Pulmonary artery endothelial cell (primary cell): ENCODE measurements at regions not wholly inside any gene's neighbourhood (a gene's known extent, or its start where the extent isn't known, plus 50 kb on each side); places are given as distances from the start of the nearest gene placed in this dataset.

ENCODE experiments used
- DNase-seq: peaks from one replicate; pipeline ENCODE4 v3.0.0-alpha.2; 2011; ENCODE audit warnings: low read depth, low spot score

DNA sequence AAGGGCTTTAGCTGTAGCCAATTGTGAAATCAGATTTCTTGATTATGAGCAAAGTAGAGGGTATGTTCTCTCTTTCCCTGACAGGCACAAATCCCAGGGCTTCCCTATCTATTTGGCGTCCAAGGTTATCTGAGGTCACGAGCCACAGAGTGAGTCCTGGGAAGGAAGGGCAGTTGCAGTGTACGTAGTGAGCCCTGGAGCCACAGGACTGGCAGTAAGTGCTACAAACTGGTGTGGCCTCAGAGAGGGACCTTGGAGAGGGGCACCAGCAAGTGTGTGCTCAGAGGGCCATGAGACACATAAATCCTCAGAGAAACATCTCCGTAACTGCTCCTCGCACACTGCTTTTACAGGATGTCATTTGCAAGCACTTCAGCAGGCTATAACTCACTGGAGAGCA lies 115.5 kb upstream of the SH3BP4 start:
- no peak for DNase-seq

DNA sequence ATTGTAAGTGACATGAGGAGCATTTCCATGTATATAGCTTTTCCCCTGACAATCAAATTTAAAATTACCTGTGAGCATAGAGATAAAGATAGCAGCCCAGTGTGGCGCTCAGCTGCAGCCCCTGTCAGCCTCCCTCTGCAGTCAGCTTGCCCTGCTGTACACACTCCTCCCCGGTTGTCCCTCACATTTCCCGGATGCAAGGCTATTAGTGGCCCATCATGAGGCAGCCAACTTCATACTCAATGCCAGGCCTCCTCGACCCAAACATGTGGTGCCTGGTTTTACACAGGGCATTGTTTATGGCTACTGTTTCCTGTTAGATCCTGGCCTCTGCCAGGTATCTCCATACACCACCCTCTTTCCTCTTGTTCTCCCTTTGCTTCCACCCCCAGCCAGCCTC lies 116.1 kb upstream of the SH3BP4 start:
- no peak for DNase-seq

DNA sequence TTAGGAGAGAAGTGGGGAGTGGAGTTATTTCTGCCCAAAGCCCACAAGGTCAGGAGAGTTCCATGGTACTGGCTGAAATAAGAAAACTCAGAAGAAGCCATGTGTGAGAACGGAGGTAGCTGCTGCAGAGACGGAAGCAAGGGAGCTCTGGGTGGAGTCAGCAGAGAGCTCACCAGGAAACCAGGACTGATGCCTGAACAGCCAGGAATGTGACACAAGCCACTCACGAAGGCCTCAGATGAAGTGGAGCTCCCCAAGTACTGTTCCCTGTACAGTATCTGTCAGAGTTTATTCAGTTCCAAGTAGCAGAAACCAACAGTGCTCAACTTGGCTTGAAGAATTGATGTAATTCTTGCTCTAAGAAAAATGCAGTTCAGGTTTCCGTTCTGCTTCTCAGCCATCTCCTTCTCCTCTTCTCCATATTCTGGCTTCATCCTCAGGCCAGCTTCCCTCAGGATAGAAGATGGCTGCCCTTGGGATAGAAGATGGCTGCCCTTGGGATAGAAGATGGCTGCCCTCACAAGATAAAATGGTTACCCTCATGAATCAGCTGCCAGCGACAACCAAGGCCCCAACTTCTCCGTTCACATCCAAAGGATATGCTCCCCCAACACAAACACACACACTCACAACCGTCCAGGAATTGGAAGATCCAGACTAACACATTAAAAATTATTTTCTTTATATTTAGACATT lies 117.4 kb upstream of the SH3BP4 start:
- no peak for DNase-seq

DNA sequence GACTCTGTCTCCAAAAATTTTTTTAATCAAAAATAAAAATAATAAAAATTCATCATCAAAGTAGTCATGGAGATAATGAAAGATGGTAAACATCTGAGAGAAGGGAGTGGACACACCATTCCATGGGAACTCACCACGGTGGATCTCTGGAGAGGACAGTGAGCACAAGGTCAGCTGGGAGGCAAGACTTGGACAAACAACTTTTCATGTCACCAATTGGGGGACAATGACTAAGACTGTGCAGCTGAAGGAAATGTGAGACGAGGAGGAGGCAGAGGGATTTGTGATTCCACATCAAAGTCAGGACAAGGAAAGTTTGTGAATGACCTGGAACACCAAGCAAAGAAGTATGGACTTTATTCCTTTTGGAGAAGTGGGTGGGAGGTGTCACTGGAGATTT lies 121.0 kb upstream of the SH3BP4 start:
- DNase-seq, result no peak

DNA sequence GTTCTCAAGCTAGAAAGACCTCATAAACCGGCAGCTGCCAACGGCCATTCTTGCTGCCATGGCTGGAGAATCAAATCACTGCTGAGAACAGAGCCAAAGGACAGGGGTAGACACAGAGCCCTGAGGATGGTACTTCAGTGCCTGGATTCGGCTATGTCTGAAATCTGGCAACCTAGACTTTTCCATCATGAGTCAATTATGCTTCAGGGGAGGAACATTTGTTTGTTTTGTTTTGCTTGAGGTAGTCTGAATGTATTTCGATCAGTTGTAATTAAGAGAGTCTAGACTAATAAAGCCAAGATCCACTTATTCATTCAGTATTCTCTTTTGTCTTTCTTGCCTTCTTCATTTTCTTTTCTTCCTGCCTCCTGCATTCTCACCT lies 122.8 kb upstream of the SH3BP4 start:
- DNase-seq, result no peak

DNA sequence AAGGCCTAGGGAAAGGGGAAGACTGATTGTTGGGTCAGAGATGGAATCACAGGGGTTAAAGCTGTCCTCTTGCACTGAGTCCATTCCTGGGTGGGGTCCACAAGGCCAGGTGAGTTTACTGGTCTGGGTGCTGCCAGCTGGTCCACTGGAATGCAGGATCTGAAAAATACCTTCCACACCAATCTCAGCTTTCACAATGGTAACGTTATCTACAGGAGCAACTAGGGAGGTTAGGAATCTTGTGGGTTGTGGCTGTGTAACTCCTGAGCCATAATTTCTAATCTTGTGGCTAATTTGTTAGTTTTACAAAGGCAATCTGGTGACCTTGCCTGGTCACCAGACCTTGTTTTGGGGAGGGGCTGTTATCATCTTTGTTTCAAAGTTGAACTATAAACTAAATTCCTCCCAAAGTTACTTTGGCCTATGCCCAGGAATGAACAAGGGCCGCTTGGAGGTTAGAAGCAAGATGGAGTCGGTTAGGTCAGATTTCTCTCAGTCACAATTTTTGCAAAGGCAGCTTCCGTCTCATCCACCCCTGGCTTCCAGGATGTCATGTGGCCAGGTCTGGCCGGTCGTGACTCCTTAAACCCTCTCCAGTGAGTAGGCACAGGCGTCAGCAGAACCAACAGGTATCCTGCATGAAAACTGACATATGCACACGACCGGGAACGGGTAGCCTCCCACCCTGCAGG lies 123.3 kb upstream of the SH3BP4 start:
- no peak for DNase-seq

DNA sequence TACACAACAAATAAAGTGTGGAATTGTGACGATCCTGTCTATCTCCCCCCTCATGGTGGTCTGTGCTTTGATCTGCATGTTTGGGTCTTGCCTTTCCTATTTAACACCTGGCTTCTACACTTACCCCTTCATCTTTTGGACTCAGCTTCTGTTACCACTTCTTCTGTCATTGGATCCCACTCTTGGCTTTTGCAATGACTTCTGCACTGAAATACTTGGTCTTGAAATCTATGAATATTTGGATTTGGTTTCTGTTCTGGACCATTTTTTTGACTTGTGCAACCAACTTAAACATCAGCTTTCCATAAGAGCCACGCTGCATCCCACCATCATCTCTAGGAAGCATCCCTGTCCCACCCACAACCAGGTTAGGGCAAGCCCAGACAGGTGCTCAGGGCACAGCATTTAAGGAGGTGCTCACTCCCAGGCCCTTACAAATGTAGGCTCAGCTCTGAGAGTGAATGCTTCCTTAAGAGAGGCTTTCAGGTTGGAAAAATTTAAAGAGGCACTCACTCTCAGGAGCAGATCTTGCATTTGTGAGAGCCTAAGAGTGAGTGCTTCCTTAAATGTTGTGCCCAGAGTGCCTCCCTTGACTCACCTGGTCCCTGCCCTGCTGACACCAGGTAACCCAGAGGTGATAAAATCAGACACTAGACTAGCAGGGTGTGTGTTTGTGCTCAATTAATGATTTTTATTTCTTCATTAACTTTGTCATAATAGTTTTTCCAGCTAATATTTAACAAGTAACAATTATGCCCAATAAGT lies 124.5 kb upstream of the SH3BP4 start:
- DNase-seq, result no peak

DNA sequence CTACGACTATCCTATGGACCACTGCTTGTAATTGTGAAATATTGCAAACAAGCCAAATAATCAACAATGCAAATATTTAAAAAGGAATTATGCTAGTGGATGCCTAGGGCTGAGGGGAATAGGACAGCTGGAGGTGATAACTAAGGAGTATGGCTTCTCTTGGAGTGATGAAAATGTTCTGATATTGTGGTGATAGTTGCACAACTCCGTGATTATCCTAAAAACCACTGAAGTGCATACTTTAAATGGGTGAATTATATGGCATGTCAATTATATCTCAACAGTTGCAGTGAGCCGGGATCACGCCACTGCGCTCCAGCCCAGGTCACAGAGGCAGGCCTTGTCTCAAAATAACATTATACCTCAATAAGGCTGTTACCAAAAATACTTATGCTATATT lies 125.1 kb upstream of the SH3BP4 start:
- DNase-seq, result no peak

DNA sequence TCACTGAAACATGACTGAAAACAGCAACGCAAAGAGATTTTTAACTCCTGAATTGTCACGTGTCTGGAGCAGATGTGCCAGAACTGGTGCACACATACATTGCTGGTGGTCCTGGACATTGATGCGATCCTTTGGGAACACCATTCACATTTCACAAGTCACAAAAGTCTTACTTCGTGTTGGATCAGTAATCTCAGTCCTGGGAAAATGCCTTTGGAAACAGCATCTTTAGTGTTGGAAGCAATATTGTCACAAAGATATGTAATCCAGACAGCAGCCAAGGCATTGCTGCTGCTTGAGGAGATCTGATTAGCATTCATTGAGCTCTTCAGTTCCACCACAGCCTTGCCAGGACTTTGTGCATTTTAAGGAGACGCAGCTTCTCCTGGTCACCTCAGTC lies 126.2 kb upstream of the SH3BP4 start:
- no peak for DNase-seq

DNA sequence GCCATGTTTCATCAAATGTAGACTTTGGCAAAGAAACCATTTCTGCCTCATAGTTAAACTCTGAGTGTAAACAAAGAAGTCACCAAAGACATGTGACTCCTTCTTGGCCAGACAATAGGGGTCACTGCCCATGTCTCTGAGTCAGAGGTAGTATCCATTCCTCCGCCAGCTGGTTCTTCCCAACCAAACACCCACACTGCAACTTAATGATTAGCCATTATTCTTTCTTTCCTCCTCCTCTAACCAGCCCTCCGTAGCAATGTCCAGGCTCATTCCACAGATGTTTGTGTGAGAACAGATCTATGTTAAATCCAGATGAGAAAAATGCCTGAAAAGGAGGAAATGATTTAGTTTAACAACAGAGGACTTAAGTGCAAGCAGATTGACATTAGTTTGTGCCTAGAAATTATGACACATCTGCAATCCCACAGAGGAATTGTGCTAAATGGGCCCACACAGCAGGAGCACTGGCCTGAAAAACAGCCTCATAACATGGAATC lies 127.9 kb upstream of the SH3BP4 start:
- DNase-seq, result peak; percentile 96

DNA sequence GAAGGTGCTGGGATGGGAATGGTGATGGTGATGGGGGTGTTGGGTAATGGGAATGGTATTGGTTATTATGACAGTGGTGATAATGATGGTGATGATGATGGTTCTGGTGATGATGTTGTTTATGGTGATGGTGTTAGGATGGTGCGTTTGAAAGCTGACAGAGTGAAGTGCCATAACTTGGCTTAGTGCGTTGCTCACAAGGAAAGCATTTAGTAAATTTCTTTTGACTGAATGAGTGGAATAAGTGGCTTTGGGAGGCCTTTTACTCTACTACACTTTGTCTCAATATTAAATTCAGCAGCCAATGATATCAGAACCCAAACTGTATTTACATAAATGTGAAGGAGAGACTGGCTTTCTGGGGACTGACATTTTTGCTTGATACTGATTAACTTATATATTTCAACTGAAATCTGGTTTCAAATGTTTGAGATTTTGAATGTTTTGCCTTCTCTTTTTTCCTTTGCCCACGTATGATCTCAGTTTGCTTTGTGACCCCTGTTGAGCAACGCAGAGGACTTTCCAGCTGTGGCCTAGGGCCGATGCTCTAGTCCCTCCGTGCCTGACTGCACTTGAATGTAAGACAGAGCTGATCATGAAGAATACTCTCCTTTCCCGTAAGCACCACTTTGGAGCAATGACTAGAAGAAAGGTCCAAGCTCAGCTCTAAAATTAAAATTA lies 128.5 kb upstream of the SH3BP4 start:
- no peak for DNase-seq

DNA sequence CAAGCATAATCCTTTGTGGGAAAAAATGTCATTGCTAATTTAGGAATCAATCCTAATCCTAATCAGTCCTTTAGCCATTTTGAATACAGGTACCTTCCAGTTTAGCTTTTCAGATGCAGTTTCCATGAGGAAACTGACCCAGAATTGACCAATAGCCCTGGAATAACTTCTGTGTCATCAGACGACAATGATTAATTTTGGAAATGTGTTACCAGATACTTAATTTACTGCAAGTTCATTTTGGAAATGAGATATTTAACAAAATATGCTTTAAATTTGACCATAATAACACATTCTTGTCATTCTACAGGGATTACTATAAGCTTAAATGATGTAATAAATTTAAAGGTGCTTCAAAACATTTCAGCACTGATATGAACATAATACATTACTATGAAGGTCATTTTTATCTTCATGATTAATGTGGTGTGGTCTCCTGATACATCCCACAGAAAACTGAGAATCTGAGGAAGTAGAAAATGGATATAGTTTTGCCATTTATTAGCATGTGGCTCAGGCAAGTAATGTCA lies 129.8 kb upstream of the SH3BP4 start:
- no peak for DNase-seq

DNA sequence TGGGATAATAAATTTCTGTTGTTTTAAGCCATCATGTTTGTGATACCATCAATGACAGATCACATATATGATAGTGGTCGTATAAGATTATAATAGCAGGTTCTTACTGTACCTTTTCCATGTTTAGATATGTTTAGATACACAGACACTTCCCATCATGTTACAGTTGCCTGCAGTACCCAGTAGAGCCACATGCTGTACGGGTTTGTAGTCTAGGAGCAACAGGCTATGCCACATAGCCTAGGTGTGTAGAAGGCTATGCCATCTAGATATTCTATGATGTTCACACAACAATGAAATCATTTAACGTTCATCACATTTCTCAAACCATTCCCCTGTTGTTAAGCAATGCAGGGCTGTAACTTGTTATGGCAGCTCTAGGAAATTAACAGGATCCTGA lies 132.9 kb upstream of the SH3BP4 start:
- DNase-seq, result no peak

DNA sequence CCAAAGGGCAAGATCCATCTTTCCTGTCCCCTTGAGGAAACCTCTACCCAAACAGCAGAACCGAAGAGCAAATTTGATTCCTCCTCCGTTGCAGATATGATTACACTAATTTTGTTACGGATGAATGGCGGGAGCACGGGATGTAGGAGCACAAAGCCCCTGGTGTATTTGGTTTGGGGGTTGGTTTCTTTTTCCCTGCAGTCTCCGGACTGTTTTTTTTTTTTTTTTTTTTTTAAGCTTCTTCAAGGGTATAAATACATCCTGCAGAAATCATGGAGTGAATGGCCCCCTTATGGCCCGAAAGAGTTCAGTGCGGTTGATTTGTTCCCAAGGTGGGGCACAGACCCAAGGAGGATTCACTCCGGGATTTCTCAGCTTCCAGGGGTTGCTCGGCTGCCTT lies 135.3 kb upstream of the SH3BP4 start:
- no peak for DNase-seq

DNA sequence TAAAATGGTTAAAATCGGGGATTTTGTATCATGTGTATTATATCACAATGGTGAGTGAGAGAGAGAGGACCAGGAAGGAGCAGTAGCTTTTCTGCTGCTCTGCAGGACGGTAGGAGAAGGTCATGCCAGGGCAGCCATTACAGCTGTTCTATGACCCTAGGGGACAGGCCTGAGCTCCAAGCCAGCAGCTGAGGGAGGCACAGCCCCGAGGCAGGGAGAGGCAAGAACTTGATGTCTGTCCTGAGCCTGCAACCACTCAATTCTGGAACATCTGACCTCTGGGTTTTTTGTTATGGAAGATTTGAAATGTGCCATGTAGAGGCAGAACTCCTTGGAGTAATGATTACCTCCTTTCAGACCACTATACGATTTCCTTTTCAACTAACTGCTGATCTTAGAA lies 135.8 kb upstream of the SH3BP4 start:
- no peak for DNase-seq

DNA sequence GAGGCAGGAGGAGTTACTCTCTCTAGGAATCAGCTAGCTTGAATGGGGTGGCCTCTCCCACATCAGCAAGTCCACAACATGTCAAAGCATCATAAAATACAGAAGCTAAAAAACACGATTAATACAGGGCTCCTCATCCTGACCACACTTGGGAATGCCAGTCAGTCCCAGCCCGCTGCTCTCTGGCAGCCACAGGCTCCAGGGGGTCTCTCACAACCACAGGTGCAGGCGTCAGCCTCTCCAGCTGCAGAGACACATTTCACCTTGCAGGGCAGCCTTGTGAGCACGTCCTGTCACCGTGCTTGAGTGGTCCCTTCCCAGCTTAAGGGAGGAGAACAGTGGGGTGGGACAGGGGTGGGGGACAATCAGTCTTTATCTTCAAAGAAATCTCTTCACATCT lies 137.4 kb upstream of the SH3BP4 start:
- DNase-seq, result no peak

DNA sequence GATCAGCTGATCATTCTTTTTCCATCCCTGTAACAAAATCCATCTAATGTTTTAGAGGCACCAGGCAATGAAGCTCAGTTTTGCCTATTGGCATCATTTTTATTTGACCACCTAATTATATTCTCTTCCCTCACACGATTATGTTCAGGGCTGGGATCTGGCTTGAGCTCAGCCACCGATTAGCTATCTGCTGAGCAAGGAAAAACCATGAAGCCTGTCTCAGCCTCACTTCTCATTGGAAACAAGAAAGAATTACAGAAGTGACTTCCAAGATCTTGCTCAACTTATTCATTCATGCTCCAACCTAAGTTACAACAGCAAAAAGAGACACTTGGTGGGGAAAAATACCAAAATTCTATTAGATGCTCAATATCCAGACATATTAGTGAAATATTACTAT lies 139.0 kb upstream of the SH3BP4 start:
- no peak for DNase-seq

DNA sequence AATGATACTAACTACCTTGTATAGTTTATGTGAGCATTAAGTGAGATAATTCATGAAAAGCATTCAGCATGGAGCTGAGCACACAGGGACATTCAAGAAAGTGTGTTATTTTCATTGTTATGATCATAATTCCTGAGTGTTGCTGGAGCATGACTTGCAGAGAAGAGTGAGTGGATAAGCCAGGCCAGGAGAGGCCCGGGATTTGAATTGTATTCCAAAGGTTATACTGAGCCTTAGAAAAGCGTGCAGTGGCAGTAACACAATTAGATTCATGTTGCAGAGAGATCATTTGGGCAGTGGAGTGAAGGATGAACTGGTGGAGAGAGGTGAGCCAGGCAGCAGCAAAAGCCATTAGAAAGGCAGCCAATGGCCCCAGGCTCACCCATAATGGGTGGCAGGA lies 142.9 kb upstream of the SH3BP4 start:
- DNase-seq, result no peak

DNA sequence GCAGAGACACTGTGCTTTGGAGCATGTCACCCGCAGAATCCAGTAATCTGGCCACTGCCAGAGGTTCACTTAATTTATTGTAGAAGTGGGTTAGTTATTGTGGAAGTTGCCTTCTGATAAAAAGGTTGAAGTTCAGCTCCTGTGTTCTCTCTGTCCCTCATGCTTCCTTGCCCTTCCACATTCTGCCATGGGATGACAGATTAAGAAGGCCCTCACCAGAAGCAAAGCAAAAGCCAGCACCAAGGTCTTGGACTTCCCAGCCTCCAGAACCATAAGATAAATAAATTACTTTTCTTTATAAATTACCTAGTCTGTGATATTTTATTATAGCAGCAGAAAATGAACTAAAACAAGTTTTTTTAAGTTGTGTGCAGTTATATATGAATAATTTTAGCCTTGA lies 145.0 kb upstream of the SH3BP4 start:
- no peak for DNase-seq

DNA sequence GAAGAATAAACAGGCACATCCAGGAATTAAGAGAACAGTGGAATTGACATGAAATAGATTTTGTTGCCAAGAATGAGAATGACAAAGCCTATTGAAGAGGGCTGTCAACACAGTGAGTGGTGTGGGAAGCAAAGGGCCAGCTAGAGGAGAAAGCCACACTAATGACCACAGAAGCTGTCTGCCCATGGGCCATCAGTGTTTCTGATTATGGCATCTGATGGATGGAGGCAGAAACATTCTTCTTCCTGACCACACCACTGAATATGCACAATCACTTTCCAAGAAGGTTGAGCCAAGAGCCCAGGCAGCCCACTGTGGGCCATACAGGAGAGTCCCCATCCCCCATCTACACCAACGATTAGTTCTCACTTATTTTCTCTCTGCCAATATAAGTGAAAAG lies 146.0 kb upstream of the SH3BP4 start:
- no peak for DNase-seq

DNA sequence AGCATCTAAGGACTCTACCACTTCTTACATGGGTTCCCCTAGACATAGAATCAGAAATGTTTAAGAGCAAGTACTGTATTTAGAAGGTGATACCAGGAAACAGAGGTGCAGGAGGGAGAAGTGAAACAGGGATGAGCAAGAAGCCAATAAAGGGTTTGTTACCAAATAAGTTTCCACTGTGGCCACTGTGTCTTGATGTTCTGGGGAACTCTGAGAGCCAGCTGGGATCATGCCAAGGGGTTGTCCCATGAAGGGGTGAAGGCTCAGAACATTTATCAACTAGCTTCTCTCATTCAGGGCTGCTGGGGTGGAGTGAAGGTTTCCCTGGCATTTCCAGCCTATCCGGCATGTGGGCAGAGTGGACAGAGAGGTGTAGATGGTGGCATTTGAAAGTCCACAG lies 147.1 kb upstream of the SH3BP4 start:
- DNase-seq, result no peak

DNA sequence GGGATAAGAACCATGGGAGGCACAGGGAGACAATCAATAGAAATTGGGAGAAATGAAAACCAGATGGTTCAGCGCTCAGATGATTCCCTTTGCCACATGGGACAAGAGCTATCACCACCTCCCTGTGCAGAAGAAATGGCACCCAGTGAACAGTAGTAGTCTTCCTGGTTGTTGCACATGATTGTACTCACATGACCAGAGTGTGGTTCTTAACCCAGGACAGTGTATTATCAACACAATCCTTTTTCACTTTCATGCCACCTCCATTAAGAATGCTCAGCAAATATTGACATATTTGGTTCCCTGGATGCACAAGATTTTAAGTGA lies 149.0 kb upstream of the SH3BP4 start:
- DNase-seq, result no peak
